Epidermal melanocyte (primary cell): ENCODE measurements at regions not wholly inside any gene's neighbourhood (a gene's known extent, or its start where the extent isn't known, plus 50 kb on each side); places are given as distances from the start of the nearest gene placed in this dataset.
A peak's percentile ranks its signal among the peaks of the same experiment; 100 is the strongest.

Experiments
- DNase-seq: peaks from one replicate; pipeline ENCODE4 v3.0.0; 2011; ENCODE audit warnings: low spot score; ENCODE audit not compliant: insufficient read length

- no peak for DNase-seq
Observed at GRCh38 chr2:41659758-41660157, 388.1 kb upstream of the PKDCC start.

- no peak for DNase-seq
Observed at GRCh38 chr2:41662461-41662860, 385.4 kb upstream of the PKDCC start.

DNA sequence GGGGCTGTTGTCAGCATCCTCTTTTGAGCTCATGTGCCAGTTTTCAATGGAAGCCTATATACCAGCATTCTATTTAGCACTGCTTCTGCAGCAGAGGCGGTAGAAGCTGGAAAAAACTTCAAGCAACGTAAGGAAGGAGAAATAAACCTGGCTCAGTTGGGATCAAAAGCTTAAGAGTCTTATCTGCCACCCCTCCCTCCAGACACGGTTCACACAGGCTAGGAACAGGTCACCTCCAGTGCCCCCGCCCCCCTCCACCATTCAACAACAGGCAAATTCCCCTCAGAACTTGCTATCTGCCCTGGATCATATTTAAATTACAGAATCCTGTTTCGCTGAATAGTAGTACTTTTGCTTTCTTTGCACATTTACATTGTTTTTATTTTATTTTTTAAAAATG, 384.8 kb upstream of the PKDCC start:
- DNase-seq = no peak

- DNase-seq = no peak
Observed at GRCh38 chr2:41668529-41668928, 379.3 kb upstream of the PKDCC start.

DNA sequence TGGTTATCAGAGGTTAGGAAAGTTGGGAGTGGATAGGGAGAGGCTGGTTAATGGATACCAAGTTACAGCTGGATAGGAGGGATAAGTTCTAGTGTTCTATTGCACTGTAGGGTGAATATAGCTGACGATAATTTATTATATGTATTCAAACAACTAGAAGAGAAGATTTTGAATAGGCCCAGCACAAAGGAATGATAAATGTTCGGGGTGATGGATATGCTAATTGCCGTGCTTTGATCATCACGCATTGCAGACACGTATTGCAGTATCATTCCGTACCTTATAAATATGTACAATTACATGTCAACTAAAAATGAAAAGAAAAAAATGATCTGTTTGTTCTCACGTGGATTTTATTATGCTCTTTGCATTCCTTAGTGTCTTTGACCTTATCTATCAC, 369.2 kb upstream of the PKDCC start:
- DNase-seq = no peak

DNA sequence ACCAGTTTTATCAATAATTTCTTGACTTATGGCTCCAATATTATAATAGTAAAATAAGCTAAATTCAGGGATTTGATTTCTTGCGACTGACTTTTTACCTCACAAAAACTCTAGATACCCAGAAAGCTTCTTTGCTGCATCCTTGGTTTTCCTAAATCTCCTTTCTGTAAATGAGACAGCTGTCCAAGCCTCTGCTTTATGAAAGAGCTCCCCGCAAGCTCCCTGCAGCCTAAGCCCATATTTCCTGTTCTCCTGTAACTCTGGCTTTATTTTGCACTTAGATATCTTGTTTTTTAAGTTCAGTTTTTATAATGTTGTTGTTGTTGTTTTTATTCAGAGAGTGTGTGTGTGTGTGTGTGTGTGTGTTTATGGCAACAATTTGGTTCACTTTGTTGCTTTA, 361.7 kb upstream of the PKDCC start:
- no peak for DNase-seq

DNA sequence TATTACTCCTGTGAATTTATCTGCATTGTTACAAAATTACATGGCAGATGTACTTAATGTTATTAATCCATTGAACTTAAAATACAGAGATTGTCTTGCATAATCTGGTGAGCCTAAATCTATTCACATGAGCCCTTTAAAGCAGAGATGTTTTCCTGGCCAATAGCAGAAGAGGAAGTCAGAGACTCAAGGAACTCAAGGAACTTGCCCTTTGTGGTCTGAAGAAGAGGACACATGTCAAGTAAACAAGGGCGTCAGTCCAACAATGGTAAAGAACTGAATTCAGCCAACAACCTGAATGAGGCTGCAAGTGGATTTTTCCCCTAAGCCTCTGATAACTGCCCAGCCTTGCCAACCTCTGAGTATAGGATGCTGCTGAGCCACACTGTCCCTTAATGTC, 356.3 kb upstream of the PKDCC start:
- DNase-seq = no peak

DNA sequence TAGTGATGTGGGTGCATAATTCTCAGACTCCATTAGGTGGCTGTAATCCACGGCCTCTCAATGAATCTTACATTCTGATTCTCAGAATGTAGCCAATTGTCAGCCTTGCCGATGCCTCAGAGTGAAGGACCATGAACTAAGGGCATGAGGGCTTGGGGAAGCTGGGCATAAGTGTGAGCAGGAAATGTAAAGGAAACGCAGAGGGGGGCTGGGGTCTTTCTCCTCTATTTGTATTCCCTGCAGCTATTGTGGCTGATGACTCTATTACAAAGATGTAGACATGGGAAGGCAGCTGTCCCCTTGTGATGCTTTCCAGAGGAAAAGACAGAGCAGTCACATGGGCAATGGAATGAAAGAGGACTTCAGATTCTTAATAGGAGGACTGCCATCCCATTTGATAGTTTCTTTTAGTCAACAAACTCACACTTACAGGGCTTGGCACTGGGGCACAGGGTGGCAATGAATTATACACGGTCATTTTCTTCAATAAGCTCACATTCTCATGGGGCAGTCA, 353.2 kb upstream of the PKDCC start:
- DNase-seq = no peak

DNA sequence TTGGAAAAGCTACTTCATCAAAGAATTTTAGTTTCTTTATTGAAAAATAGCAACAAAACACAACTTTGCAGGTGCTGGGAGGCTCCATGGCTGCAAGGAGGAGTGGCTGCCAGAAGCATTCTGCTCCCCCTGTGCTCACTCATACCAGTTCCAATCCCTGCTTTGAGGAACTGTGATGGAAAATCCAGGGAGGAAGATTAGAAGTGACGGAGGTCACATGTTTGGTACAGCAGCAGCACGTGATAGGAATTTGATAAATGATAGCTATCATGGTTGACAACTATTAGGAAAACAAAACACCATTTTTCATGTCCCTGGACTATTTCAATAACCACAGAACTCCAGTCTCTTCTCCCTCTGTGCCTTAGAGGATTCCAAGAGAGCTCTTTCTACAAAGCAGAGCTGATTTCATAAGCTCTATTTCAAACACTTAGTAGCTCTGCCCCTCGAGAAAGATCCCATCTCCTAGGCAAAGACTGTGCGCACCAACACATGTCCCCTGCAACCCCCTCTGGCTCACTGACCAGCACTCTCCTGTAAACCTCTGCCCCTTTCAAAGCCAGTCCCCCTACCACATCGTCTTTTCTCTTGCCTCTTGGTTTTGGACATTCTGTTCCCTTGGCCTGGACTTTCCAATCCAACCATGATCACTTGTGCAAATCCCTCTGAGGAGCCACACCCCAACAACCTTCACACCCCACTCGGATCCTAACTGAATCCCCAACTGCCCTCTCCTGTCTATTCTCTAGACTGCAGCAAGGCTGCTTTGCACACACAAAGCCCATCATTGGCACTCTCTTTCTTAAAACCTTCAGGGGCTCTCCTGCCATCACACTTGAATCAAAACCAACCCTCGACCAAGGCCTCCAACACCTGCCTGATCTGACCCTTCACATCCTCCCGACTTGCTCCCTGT, 352.4 kb upstream of the PKDCC start:
- no peak for DNase-seq

DNA sequence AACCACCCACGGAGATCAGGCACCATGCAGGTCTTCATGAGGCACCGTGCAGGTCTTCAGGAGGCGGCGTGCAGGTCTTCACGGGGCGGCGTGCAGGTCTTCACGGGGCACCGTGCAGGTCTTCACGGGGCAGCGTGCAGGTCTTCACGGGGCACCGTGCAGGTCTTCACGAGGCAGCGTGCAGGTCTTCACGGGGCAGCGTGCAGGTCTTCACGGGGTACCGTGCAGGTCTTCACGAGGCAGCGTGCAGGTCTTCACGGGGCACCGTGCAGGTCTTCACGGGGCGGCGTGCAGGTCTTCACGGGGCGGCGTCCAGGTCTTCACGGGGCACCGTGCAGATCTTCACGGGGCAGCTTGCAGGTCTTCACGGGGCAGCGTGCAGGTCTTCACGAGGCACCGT, 350.4 kb upstream of the PKDCC start:
- no peak for DNase-seq

- no peak for DNase-seq
Observed at GRCh38 chr2:41698678-41699422, 349.0 kb upstream of the PKDCC start.

- DNase-seq = no peak
Observed at GRCh38 chr2:41701231-41701630, 346.6 kb upstream of the PKDCC start.

DNA sequence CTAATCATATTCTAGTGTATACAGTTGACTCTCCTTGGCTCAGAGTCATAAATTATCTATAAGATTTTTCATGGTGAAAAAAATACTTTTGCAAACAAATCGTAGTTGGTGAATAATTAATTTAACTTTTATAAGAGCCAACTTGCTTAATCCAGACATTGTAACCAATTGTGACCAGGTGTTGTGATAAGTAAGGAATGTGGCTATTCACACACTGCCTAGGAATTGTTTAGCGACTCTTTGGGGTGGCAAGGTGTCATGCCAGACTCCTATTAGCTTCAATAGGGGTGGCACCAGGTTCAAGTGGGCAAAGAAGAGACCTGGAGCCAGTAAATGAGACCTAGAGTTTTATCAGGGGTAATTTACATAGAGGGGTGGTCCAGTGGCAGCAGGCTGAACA, 344.7 kb upstream of the PKDCC start:
- no peak for DNase-seq

DNA sequence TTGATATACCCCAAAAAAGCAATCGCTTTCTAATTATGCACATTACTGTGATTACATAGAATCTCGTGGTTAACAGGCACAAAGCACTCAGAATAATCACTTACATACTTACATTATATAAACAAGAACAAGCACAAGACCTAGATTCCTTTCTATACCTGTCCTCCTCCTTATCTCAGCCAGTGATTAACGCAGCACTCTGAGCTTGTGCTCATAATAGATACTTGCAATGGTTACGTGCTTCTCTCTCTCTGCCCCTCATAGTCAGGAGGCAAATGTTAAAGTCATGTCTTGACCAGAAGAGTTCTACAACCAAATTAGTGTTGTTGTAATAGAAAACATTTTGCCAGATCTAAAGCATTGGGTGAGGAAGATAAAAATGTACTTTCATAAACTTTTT, 342.2 kb upstream of the PKDCC start:
- DNase-seq = no peak

- DNase-seq = peak; percentile 29
Observed at GRCh38 chr2:41706286-41706685, 341.5 kb upstream of the PKDCC start.

GRCh38 chr2:41707790-41708451, 339.9 kb upstream of the PKDCC start:
- DNase-seq = no peak

- DNase-seq = no peak
Observed at GRCh38 chr2:41709702-41710599, 337.9 kb upstream of the PKDCC start.

DNA sequence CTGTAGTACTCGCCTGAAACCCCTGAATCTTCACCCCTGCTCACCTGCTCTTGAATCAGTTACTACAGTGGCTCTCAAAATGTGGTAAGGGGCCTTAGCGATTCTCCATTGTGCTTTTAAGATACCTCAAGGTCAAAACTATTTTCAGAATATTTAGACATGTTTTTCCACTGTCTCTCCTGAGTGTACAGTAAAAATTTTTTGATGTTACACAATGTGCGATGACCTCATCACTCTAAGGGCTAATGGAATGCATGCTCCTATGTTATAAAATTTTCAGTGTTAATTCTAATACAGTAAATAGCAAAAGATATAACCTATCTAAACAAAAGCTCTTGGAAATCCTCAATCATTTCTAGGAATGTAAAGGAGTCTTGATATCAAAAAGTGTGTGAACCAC, 336.9 kb upstream of the PKDCC start:
- no peak for DNase-seq

DNA sequence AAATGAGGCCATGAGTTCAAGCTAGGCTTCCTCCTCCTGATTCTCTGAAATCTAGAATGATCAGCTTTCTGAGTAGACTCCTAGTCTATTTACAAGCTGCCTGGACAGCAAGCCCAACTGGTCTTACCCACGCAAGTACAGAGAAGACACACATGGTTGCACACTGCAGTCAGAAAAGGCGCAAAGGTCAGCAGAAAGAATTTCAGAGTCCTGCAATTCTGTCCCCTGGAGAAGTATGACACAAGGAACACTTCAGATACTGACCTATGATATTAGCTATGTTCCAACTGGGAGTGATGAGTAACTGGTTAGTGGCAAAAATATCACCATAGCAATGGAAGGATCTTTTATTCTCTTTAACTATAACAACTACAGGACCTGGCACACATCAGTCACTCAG, 336.1 kb upstream of the PKDCC start:
- no peak for DNase-seq

GRCh38 chr2:41716497-41716896, 331.3 kb upstream of the PKDCC start:
- no peak for DNase-seq

DNA sequence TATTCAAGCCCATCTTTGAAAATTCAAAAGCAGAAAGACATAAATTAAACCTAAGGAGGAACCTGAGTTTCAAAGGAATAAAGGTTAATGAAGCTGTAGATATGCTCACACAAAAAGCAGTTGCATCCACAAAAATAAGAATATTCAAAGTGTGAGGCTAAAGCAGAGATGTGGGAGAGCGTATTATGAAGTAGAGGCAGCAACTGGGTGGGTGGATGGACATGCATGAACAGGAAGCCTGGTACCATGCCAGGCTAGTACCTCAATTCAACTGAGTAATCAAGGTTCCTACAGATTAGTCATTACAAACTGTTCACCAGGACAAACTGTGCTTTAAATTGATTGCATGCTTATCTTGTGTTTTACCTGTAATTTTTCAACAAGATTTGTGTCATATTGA, 330.0 kb upstream of the PKDCC start:
- DNase-seq = no peak
